ENCODE measurements at regions not wholly inside any gene's neighbourhood (a gene's known extent, or its start where the extent isn't known, plus 50 kb on each side); places are given as distances from the start of the nearest gene placed in this dataset.
"Not testable (repeated sequence)": the region's sequence is repeated elsewhere in the genome, so short reads cannot be mapped to it uniquely, and the experiment has no call there.

- not testable (repeated sequence) for TF ChIP-seq CTCF, POLR2A (IDR thresholded peaks at IDR 0.05)
These were observed 125.2 kb upstream of the RGS6 start for GRCh38 chr14:71807049-71807448.

All from lower leg skin (tissue), 3 donors.